ENCODE measurements at regions not wholly inside any gene's neighbourhood (a gene's known extent, or its start where the extent isn't known, plus 50 kb on each side); places are given as distances from the start of the nearest gene placed in this dataset.

GRCh38 chr6:45757443-45758130 lies 258.1 kb downstream of the CLIC5 start:
- Histone ChIP-seq H3K4me3 (no peak overlapping the region), H3K4me1 (no peaks in the 10 kb centered on the region), H3K36me3 (no peaks in the 10 kb centered on the region), H3K27me3 (replicated peaks in 1 of 7) (no peaks in the 10 kb centered on the region), H3K9me3 (no peaks in the 10 kb centered on the region), H3K27ac (no peak overlapping the region)
- TF ChIP-seq POLR2A (IDR thresholded peaks at IDR 0.05) (no peak), POLR2AphosphoS5 (IDR thresholded peaks at IDR 0.05) (no peak), CTCF (IDR thresholded peaks at IDR 0.05 in 8 of 11, conservative IDR thresholded peaks at IDR 0.05 in 3 of 11) (no peak)
- intact Hi-C loops (cut with DNase I; ENCODE audit: low total_unique reads), result no loop called here
- WGBS, 5 donors, result 76 to 90% (median 86%) methylated on average over 3 of the region's 3 CpGs
- no peak for DNase-seq

DNA sequence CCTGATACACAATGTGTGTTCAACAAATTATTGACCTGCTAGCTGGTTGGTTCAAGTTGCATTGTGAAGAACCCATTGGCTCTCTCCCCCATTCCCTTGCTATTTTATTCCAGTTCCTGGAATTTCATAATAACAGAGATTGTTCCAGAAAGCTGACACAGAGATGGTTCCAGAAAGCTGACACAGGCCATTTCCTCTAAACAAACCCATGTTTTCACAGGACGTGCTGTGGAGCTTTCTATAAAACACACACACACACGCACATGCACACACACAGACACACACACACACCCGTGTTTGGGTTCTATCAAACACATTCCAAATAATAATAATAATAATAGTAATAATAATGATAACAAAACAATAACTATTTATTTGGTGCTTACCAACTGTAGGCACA lies 259.1 kb downstream of the CLIC5 start:
- Histone ChIP-seq H3K27me3 (replicated peaks in 1 of 7) (no peaks in the 10 kb centered on the region), H3K4me3 (no peak overlapping the region), H3K9me3 (no peaks in the 10 kb centered on the region), H3K27ac (no peak overlapping the region), H3K36me3 (no peaks in the 10 kb centered on the region), H3K4me1 (no peaks in the 10 kb centered on the region)
- no peak for TF ChIP-seq POLR2A (IDR thresholded peaks at IDR 0.05)
- TF ChIP-seq CTCF (IDR thresholded peaks at IDR 0.05 in 8 of 11, conservative IDR thresholded peaks at IDR 0.05 in 3 of 11), result no peak
- no peak for TF ChIP-seq POLR2AphosphoS5 (IDR thresholded peaks at IDR 0.05)
- DNase-seq, result no peak
- 76 to 92% (median 83%) methylated on average over 3 of the region's 3 CpGs for WGBS, 5 donors
- intact Hi-C loops (cut with DNase I; ENCODE audit: low total_unique reads), result no loop called here

GRCh38 chr6:45754432-45754831 lies 261.2 kb downstream of the CLIC5 start:
- TF ChIP-seq POLR2AphosphoS5 (IDR thresholded peaks at IDR 0.05), result no peak
- TF ChIP-seq POLR2A (IDR thresholded peaks at IDR 0.05), result no peak
- TF ChIP-seq CTCF (IDR thresholded peaks at IDR 0.05 in 8 of 11, conservative IDR thresholded peaks at IDR 0.05 in 3 of 11), result no peak
- intact Hi-C loops (cut with DNase I; ENCODE audit: low total_unique reads), result no loop called here
- no peaks in the 10 kb centered on the region for H3K4me1 ChIP-seq
- no peaks in the 10 kb centered on the region for H3K27me3 ChIP-seq (replicated peaks in 1 of 7)
- 89 to 96% (median 92%) methylated on average over 6 to 9 of the region's 9 CpGs for WGBS, 5 donors
- no peaks in the 10 kb centered on the region for H3K9me3 ChIP-seq
- no peak for DNase-seq
- H3K36me3 ChIP-seq, result no peaks in the 10 kb centered on the region
- H3K4me3 ChIP-seq, result no peak overlapping the region
- no peak overlapping the region for H3K27ac ChIP-seq

DNA sequence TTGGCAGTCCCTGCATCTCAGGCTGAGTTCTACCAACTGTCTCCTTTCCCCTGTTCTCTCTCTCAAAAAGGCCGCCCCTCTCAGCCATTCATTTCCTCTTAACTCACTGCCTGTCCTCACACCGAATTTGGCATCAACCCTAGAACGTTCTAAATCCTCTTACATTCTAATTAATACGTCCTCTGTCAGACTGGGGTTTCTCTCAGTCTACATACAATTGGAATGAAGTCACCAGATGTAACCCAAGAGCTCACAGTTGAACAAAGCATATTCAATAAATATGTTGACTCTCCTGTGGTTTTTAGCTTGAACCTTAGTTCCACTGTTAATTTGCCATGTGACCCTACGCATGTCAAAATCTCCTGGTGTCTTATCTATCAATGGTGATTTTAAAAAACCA lies 269.6 kb downstream of the CLIC5 start:
- 73 to 84% (median 82%) methylated on average over 5 of the region's 5 CpGs for WGBS, 5 donors

More for the DNA sequence above, 269.6 kb downstream of the CLIC5 start:
- Histone ChIP-seq H3K4me1 (peaks cover 0 to 21% (median 10%) of the 10 kb centered on the region in 6 donors), H3K27ac (no peak overlapping the region), H3K36me3 (no peaks in the 10 kb centered on the region), H3K9me3 (peaks cover 0 to 24% (median 14%) of the 10 kb centered on the region in 8 donors), H3K27me3 (replicated peaks in 1 of 7) (no peaks in the 10 kb centered on the region), H3K4me3 (no peak overlapping the region)
- DNase-seq, result no peak
- intact Hi-C loops (cut with DNase I; ENCODE audit: low total_unique reads), result no loop called here
- TF ChIP-seq POLR2A (IDR thresholded peaks at IDR 0.05) (no peak), POLR2AphosphoS5 (IDR thresholded peaks at IDR 0.05) (no peak), CTCF (IDR thresholded peaks at IDR 0.05 in 8 of 11, conservative IDR thresholded peaks at IDR 0.05 in 3 of 11) (no peak)
